Uterus (tissue), 2 donors: ENCODE measurements at regions not wholly inside any gene's neighbourhood (a gene's known extent, or its start where the extent isn't known, plus 50 kb on each side); places are given as distances from the start of the nearest gene placed in this dataset.

Experiments
- CTCF ChIP-seq, 4 experiments: fragments of 200-600 bp in 2 of 4; fragments of 450-650 bp in 2 of 4; sonication (generic) in 2 of 4; IDR thresholded peaks; one replicate each; pipeline ENCODE4 v1.5.1; 2016 to 2019; ENCODE audit warnings: antibody characterized with exemption in 4 of 4, mild to moderate bottlenecking in 2 of 4, moderate library complexity in 1 of 4
- POLR2A ChIP-seq, 2 donors: fragments of 450-650 bp; IDR thresholded peaks; one replicate each; pipeline ENCODE4 v1.6.1; 2016; ENCODE audit warnings: antibody characterized with exemption in 2 of 2, mild to moderate bottlenecking in 1 of 2, moderate library complexity in 1 of 2

- TF ChIP-seq CTCF (IDR thresholded peaks at IDR 0.05) (no peak), POLR2A (IDR thresholded peaks at IDR 0.05) (no peak)
Observed at GRCh38 chr9:20074291-20074690, 285.5 kb upstream of the SLC24A2 start.
